Activated CD4-positive, alpha-beta T cell treated with anti-CD3 and anti-CD28 coated beads, Interleukin-2, amount 10 ng/mL, durations not matched to agents 7 days and 5 days (primary cell): ENCODE measurements at regions not wholly inside any gene's neighbourhood (a gene's known extent, or its start where the extent isn't known, plus 50 kb on each side); places are given as distances from the start of the nearest gene placed in this dataset.
"Not testable (repeated sequence)": the region's sequence is repeated elsewhere in the genome, so short reads cannot be mapped to it uniquely, and the experiment has no call there.

ENCODE experiments used
- CTCF ChIA-PET: fragments of 350-600 bp; sonication (Branson Sonifier 250); formaldehyde crosslinking; loops from one replicate; lab custom pipeline; 2021; ENCODE audit warnings: antibody characterized with exemption; lab: Charles Lee
- POLR2A ChIA-PET: fragments of 350-600 bp; sonication (Branson Sonifier 250); formaldehyde crosslinking; loops from one replicate; lab custom pipeline; 2021; ENCODE audit warnings: antibody characterized with exemption; lab: Charles Lee
- DNase-seq: peaks from one replicate; pipeline ENCODE4 v3.0.0-alpha.2; 2020
- H3K27ac Mint-ChIP-seq: one replicate; pipeline ENCODE4 v1.8.0; 2021; ENCODE audit warnings: mild to moderate bottlenecking, moderate library complexity, mixed read lengths
- H3K27me3 Mint-ChIP-seq: one replicate; pipeline ENCODE4 v1.8.0; 2021; ENCODE audit warnings: mixed read lengths
- H3K36me3 Mint-ChIP-seq: one replicate; pipeline ENCODE4 v1.8.0; 2021; ENCODE audit warnings: low read depth, mixed read lengths
- H3K4me1 Mint-ChIP-seq: one replicate; pipeline ENCODE4 v1.8.0; 2021; ENCODE audit warnings: mixed read lengths
- H3K4me3 Mint-ChIP-seq: one replicate; pipeline ENCODE4 v1.8.0; 2021; ENCODE audit warnings: mild to moderate bottlenecking, moderate library complexity, mixed read lengths
- H3K9me3 Mint-ChIP-seq: one replicate; pipeline ENCODE4 v1.8.0; 2021; ENCODE audit warnings: mixed read lengths

DNA sequence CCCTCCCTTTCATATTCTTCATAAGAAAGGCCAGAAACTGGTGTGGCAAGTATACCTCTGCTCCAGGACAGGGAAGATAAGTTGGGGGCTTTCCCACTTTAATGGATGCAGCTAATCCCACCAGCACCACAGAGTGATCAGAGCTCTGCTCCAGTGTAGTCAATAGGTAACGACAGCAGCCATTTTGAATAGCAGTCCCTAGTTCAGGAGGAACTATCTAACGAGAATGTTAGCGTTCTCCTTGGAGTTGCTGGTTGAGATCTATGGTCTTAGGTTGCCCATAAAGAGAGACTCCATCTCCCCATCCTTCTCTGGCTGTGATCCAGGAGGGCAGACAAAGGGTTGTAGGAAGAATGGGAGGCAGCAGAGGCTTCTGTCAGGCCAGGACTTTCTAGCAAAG lies 64.0 kb upstream of the CCDC90B start:
- Mint-ChIP-seq H3K36me3 (no peaks in the 10 kb centered on the region), H3K9me3 (no peaks in the 10 kb centered on the region), H3K27ac (no peak overlapping the region), H3K4me1 (no peaks in the 10 kb centered on the region), H3K27me3 (peaks cover 5% of the 10 kb centered on the region), H3K4me3 (no peak overlapping the region)
- POLR2A ChIA-PET = no interaction called here
- no peak for DNase-seq
- CTCF ChIA-PET = no interaction called here

- H3K4me1 Mint-ChIP-seq = no peaks in the 10 kb centered on the region
- no peaks in the 10 kb centered on the region for H3K36me3 Mint-ChIP-seq
- no peaks in the 10 kb centered on the region for H3K9me3 Mint-ChIP-seq
- no peak for DNase-seq
- ChIA-PET CTCF (no interaction called here), POLR2A (no interaction called here)
- no peak overlapping the region for H3K4me3 Mint-ChIP-seq
- peaks cover 3% of the 10 kb centered on the region for H3K27me3 Mint-ChIP-seq
- H3K27ac Mint-ChIP-seq = no peak overlapping the region
Measured at GRCh38 chr11:83349296-83349695, 63.1 kb upstream of the CCDC90B start.

DNA sequence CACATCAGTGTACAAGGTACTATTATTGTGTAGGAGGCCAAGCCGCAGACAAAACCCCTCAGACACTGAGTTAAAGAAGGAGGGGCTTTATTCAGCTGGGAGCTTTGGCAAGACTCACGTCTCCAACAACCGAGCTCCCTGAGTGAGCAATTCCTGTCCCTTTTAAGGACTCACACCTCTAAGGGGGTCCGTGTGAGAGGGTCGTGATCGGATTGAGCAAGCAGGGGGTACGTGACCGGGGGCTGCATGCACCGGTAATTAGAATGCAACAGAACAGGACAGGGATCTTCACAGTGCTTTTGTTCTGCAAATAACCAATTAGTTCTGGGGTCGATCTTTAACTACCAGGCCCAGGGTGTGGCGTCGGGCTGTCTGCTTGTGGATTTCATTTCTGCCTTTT lies 60.5 kb upstream of the CCDC90B start:
- CTCF ChIA-PET, POLR2A ChIA-PET, H3K4me3 Mint-ChIP-seq, H3K9me3 Mint-ChIP-seq, H3K36me3 Mint-ChIP-seq, H3K27ac Mint-ChIP-seq, DNase-seq, H3K27me3 Mint-ChIP-seq, H3K4me1 Mint-ChIP-seq: not testable (repeated sequence)

GRCh38 chr11:83344521-83344920 lies 58.4 kb upstream of the CCDC90B start:
- POLR2A ChIA-PET, CTCF ChIA-PET, H3K9me3 Mint-ChIP-seq, DNase-seq, H3K36me3 Mint-ChIP-seq, H3K27ac Mint-ChIP-seq, H3K4me3 Mint-ChIP-seq, H3K4me1 Mint-ChIP-seq, H3K27me3 Mint-ChIP-seq: not testable (repeated sequence)

DNA sequence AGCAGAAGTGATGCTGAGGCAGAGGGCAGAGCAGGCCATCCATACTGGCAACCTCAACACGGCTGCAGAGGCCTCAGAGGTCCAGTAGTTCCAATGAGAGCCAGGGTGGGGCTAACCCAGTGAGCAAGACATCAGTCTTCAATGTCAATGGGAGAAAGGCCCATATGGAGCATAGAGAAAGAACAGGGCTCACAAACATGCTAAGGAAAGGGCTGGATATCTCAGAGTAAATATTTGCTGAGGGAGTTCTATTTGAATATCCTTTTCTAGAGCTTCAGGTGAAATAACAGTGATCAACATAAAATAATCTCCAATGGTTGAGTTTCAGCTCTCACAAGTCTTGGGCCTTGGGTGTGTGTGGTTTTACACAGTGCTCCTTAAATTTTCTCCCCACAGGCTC lies 50.8 kb upstream of the CCDC90B start:
- Mint-ChIP-seq H3K36me3 (no peaks in the 10 kb centered on the region), H3K4me1 (no peaks in the 10 kb centered on the region), H3K9me3 (no peaks in the 10 kb centered on the region), H3K4me3 (no peak overlapping the region), H3K27ac (no peak overlapping the region), H3K27me3 (peaks cover 2% of the 10 kb centered on the region)
- ChIA-PET POLR2A (no interaction called here), CTCF (no interaction called here)
- DNase-seq = no peak
